RWPE1 (cell line): ENCODE measurements at regions not wholly inside any gene's neighbourhood (a gene's known extent, or its start where the extent isn't known, plus 50 kb on each side); places are given as distances from the start of the nearest gene placed in this dataset.

Experiments
- CTCF ChIA-PET: fragments of 350-600 bp; sonication (Branson Sonifier 250); formaldehyde crosslinking; extraction: SDS; loops from one replicate; lab custom pipeline; 2021; lab: Yijun Ruan, JAX
- POLR2A ChIA-PET: fragments of 400-600 bp; formaldehyde crosslinking; extraction: SDS; loops from one replicate; lab custom pipeline; 2020; ENCODE audit warnings: antibody characterized with exemption; ENCODE audit not compliant: low non-redundant PET; lab: Yijun Ruan, JAX
- DNase-seq: peaks from one replicate; pipeline ENCODE4 v3.0.0; 2012; ENCODE audit warnings: low spot score
- H3K27ac ChIP-seq: fragments of 450-650 bp; 2 replicates; pipeline ENCODE4 v1.5.1; 2017
- TF ChIP-seq, protein P1 (sequence below): fragments of 450-650 bp; conservative IDR thresholded peaks from 2 replicates; pipeline ENCODE4 v1.5.1; 2017; ENCODE audit warnings: low read depth, mild to moderate bottlenecking

DNA sequence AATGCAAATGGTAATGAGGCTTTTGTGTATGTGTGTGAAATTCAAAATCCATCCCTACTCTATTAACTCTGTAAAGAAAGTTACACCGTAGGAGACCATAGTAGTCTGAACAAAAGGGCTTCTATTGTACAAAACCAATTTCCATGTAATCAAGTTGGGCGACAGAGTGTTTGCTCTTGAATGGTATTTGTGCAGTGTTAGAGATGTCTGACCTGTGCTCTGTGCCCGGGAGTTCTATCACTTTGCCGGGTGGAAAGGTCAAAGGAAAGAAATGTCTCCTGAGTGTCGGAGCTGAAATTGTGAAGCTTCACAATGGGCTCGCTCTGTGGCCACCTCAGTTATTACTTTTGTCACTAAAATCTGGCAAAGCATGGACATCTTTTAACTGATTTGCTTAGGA, 312.0 kb downstream of the SAMD5 start:
- ChIA-PET POLR2A (no interaction called here), CTCF (interaction anchor here (0.6 kb wide), 1 partner anchor 314 kb away, joined by 4 read pairs; no protein-coding TSS in a partner anchor)
- no peak for DNase-seq
- H3K27ac ChIP-seq, result no peak overlapping the region
- TF ChIP-seq, protein P1, sequence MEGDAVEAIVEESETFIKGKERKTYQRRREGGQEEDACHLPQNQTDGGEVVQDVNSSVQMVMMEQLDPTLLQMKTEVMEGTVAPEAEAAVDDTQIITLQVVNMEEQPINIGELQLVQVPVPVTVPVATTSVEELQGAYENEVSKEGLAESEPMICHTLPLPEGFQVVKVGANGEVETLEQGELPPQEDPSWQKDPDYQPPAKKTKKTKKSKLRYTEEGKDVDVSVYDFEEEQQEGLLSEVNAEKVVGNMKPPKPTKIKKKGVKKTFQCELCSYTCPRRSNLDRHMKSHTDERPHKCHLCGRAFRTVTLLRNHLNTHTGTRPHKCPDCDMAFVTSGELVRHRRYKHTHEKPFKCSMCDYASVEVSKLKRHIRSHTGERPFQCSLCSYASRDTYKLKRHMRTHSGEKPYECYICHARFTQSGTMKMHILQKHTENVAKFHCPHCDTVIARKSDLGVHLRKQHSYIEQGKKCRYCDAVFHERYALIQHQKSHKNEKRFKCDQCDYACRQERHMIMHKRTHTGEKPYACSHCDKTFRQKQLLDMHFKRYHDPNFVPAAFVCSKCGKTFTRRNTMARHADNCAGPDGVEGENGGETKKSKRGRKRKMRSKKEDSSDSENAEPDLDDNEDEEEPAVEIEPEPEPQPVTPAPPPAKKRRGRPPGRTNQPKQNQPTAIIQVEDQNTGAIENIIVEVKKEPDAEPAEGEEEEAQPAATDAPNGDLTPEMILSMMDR, result no peak

DNA sequence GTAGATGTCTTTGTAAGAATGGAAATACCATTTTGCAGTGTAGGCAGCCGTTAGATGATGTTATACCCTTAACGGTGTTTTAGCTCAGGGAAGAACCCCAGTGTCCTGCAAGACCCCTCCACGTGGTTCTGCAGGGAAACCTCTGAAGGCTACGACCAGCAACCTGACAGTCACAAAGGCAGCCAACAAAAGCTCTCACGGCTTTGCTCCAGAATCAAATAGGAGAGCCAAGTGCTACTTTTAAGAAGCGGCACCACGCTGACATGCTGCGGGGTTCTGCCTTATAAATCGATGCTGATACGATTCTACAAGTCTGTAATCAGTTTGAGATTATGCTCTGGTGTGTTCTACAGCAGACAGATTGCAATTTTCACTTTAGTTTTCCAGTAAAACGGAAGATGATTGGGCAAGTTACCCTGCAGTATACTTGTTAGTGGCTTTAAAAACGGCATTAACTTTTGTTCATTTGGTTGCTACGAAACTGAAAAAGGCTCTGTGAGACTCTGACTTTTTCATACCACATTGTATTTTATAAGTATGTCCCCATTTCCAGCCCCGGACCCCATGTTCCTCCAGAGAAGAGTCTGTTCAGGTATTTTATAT, 312.9 kb downstream of the SAMD5 start:
- ChIA-PET CTCF (no interaction called here), POLR2A (no interaction called here)
- H3K27ac ChIP-seq, result no peak overlapping the region
- no peak for DNase-seq
- TF ChIP-seq, protein P1, result no peak

DNA sequence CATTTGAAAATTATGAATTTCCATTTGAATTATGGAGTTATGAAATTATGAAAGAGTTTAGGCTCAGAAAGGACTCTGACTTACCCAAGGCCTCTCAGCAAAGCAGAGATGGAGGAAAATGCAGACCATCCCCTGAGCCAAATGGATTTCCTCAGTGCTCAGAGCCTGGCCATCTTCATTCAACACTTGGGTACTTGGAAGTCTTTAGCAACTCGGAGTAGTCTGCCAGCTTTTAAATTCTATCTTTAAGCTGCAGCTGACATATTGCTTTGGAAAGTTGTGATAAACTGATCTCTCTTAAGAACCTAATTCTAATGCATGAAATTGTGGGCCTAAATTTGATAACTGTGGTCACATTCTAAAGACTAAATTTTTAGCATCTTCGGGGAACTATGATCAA, 315.4 kb downstream of the SAMD5 start:
- no peak for DNase-seq
- H3K27ac ChIP-seq, result no peak overlapping the region
- CTCF ChIA-PET, result no interaction called here
- TF ChIP-seq, protein P1, result no peak
- POLR2A ChIA-PET, result interaction anchor here (0.8 kb wide), 1 partner anchor 527 kb away, joined by 3 read pairs; no protein-coding TSS in a partner anchor

DNA sequence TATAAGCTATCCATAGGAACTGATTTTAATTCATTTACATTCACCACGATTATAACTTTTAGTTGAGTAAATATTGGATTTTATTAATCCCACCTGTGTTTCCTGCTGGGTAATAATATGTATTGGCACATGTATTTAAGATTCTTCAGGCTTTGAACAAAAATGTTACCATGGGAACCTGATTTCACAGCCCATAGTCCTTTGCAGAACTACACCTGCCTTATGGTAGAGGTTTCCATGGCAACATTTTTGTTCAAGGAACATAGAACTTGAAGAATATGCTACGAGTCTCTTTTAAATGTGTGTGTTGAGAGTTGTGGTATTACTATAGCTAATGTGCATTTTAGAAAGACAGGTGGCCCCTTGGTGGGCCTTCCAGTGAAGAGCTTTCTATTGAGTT, 317.4 kb downstream of the SAMD5 start:
- no peak for DNase-seq
- H3K27ac ChIP-seq, result no peak overlapping the region

DNA sequence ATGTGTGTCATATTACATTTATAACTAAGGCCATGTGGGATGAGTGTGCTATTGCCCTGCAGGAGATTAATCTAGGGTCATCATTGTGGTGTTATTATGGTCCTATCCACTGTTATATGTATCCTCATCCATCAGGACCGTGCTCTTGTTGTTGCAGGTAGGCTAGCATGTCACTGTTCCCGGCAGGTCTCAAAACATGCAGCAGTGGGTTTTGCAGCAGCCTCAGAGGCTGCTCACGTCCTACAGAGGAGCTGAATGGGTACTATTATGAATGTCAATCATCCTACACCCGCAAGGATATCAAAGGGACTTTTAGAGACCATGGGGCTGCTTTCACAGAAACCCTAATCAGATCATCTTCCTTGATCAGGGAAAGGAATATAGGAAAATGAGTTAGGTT, 318.2 kb downstream of the SAMD5 start:
- ChIA-PET CTCF (interaction anchor here (0.6 kb wide), 1 partner anchor 302 kb away, joined by 3 read pairs; no protein-coding TSS in a partner anchor), POLR2A (no interaction called here)
- no peak for DNase-seq
- TF ChIP-seq, protein P1, result no peak
- H3K27ac ChIP-seq, result no peak overlapping the region

More for the DNA sequence above, 317.4 kb downstream of the SAMD5 start:
- TF ChIP-seq, protein P1, result no peak
- ChIA-PET CTCF (no interaction called here), POLR2A (no interaction called here)

DNA sequence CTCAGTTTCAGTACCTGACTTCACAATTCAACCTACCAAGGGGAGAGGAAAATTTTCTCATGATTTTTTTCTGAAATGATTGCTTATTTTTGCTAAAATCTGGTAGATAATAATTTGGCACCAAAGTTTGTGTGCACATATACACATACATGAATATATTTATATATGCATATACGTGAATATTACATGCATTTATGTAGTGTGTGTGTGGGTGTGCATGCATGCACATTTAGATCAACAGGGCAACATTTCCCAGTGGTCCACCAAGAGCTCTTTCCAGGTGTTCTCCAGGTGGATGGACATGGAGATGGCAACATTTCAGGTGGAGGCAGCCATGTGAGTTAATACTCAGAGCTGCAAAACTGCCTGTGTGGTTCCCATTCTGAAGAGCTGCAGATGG, 320.9 kb downstream of the SAMD5 start:
- POLR2A ChIA-PET, result no interaction called here
- TF ChIP-seq, protein P1, result no peak
- CTCF ChIA-PET, result no interaction called here
- no peak overlapping the region for H3K27ac ChIP-seq
- no peak for DNase-seq
